Muscle layer of colon (tissue), 2 donors: ENCODE measurements at regions not wholly inside any gene's neighbourhood (a gene's known extent, or its start where the extent isn't known, plus 50 kb on each side); places are given as distances from the start of the nearest gene placed in this dataset.

Source experiments
- H3K27ac ChIP-seq: one replicate; pipeline ENCODE4 v1.7.0; 2013; ENCODE audit warnings: low read depth, mild to moderate bottlenecking, low read length, moderate library complexity
- H3K27me3 ChIP-seq, 2 donors: one replicate each; pipeline ENCODE4 v1.7.0; 2013; ENCODE audit warnings: low read length in 2 of 2, mild to moderate bottlenecking in 2 of 2; ENCODE audit not compliant: insufficient read depth in 2 of 2, control insufficient read depth in 1 of 2
- H3K36me3 ChIP-seq: one replicate; pipeline ENCODE4 v1.7.0; 2013; ENCODE audit warnings: mild to moderate bottlenecking, low read length; ENCODE audit not compliant: insufficient read depth
- H3K4me1 ChIP-seq: one replicate; pipeline ENCODE4 v1.7.0; 2013; ENCODE audit warnings: mild to moderate bottlenecking, low read length; ENCODE audit not compliant: insufficient read depth
- H3K4me3 ChIP-seq, 2 donors: one replicate each; pipeline ENCODE4 v1.7.0; 2013; ENCODE audit warnings: low read length in 2 of 2, low read depth in 1 of 2, mild to moderate bottlenecking in 1 of 2, moderate library complexity in 1 of 2
- H3K9ac ChIP-seq: one replicate; pipeline ENCODE4 v1.7.0; 2013; ENCODE audit warnings: low read length
- H3K9me3 ChIP-seq: one replicate; pipeline ENCODE4 v1.7.0; 2013; ENCODE audit warnings: mild to moderate bottlenecking, low read length
- donor health status: abdominal sarcoma.
- donor health status: Adenocarcinoma of cecum.

GRCh38 chr17:70896843-70897242 is 727.5 kb downstream of the KCNJ2 start:
- no peaks in the 10 kb centered on the region for H3K9me3 ChIP-seq
- H3K4me3 ChIP-seq = no peak overlapping the region
- H3K36me3 ChIP-seq = no peaks in the 10 kb centered on the region
- no peak overlapping the region for H3K27ac ChIP-seq
- H3K4me1 ChIP-seq = no peaks in the 10 kb centered on the region
- no peaks in the 10 kb centered on the region for H3K27me3 ChIP-seq
- no peak overlapping the region for H3K9ac ChIP-seq

- Histone ChIP-seq H3K4me1 (no peaks in the 10 kb centered on the region), H3K27me3 (no peaks in the 10 kb centered on the region), H3K4me3 (no peak overlapping the region), H3K27ac (no peak overlapping the region), H3K36me3 (no peaks in the 10 kb centered on the region), H3K9me3 (no peaks in the 10 kb centered on the region), H3K9ac (no peak overlapping the region)
Observed at GRCh38 chr17:70897446-70897845, 728.1 kb downstream of the KCNJ2 start.

- Histone ChIP-seq H3K27ac (no peak overlapping the region), H3K4me3 (no peak overlapping the region), H3K9me3 (no peaks in the 10 kb centered on the region), H3K9ac (no peak overlapping the region), H3K27me3 (no peaks in the 10 kb centered on the region), H3K4me1 (no peaks in the 10 kb centered on the region), H3K36me3 (no peaks in the 10 kb centered on the region)
Observed at GRCh38 chr17:70901870-70902269, 732.5 kb downstream of the KCNJ2 start.

- Histone ChIP-seq H3K9me3 (no peaks in the 10 kb centered on the region), H3K4me3 (no peak overlapping the region), H3K9ac (no peak overlapping the region), H3K27ac (no peak overlapping the region), H3K27me3 (no peaks in the 10 kb centered on the region), H3K4me1 (no peaks in the 10 kb centered on the region), H3K36me3 (no peaks in the 10 kb centered on the region)
Observed at GRCh38 chr17:70905796-70906195, 736.5 kb downstream of the KCNJ2 start.

- Histone ChIP-seq H3K4me1 (no peaks in the 10 kb centered on the region), H3K27ac (no peak overlapping the region), H3K9me3 (no peaks in the 10 kb centered on the region), H3K36me3 (no peaks in the 10 kb centered on the region), H3K27me3 (no peaks in the 10 kb centered on the region), H3K9ac (no peak overlapping the region), H3K4me3 (no peak overlapping the region)
Observed at GRCh38 chr17:70906808-70907207, 737.5 kb downstream of the KCNJ2 start.

GRCh38 chr17:70912716-70913485 is 743.6 kb downstream of the KCNJ2 start:
- Histone ChIP-seq H3K9me3 (no peaks in the 10 kb centered on the region), H3K27me3 (no peaks in the 10 kb centered on the region), H3K4me3 (no peak overlapping the region), H3K36me3 (no peaks in the 10 kb centered on the region), H3K27ac (no peak overlapping the region), H3K4me1 (no peaks in the 10 kb centered on the region), H3K9ac (no peak overlapping the region)

- no peaks in the 10 kb centered on the region for H3K4me1 ChIP-seq
- no peak overlapping the region for H3K9ac ChIP-seq
- H3K4me3 ChIP-seq = no peak overlapping the region
- H3K27me3 ChIP-seq = no peaks in the 10 kb centered on the region
- no peaks in the 10 kb centered on the region for H3K9me3 ChIP-seq
- no peaks in the 10 kb centered on the region for H3K36me3 ChIP-seq
- H3K27ac ChIP-seq = no peak overlapping the region
Observed at GRCh38 chr17:70916469-70916868, 747.1 kb downstream of the KCNJ2 start.

- Histone ChIP-seq H3K27ac (no peak overlapping the region), H3K27me3 (no peaks in the 10 kb centered on the region), H3K9me3 (no peaks in the 10 kb centered on the region), H3K9ac (no peak overlapping the region), H3K36me3 (no peaks in the 10 kb centered on the region), H3K4me1 (no peaks in the 10 kb centered on the region), H3K4me3 (no peak overlapping the region)
Observed at GRCh38 chr17:70919241-70919640, 749.9 kb downstream of the KCNJ2 start.

GRCh38 chr17:70920416-70920815 is 751.1 kb downstream of the KCNJ2 start:
- no peaks in the 10 kb centered on the region for H3K4me1 ChIP-seq
- H3K27me3 ChIP-seq = no peaks in the 10 kb centered on the region
- H3K9me3 ChIP-seq = no peaks in the 10 kb centered on the region
- H3K36me3 ChIP-seq = no peaks in the 10 kb centered on the region
- no peak overlapping the region for H3K27ac ChIP-seq
- H3K4me3 ChIP-seq = no peak overlapping the region
- no peak overlapping the region for H3K9ac ChIP-seq

- no peak overlapping the region for H3K27ac ChIP-seq
- H3K9ac ChIP-seq = no peak overlapping the region
- no peaks in the 10 kb centered on the region for H3K27me3 ChIP-seq
- no peaks in the 10 kb centered on the region for H3K9me3 ChIP-seq
- no peaks in the 10 kb centered on the region for H3K36me3 ChIP-seq
- no peak overlapping the region for H3K4me3 ChIP-seq
- H3K4me1 ChIP-seq = no peaks in the 10 kb centered on the region
Observed at GRCh38 chr17:70922268-70922667, 752.9 kb downstream of the KCNJ2 start.

GRCh38 chr17:70924776-70925175 is 755.4 kb downstream of the KCNJ2 start:
- Histone ChIP-seq H3K9ac (no peak overlapping the region), H3K27ac (no peak overlapping the region), H3K4me1 (no peaks in the 10 kb centered on the region), H3K36me3 (no peaks in the 10 kb centered on the region), H3K4me3 (no peak overlapping the region), H3K27me3 (no peaks in the 10 kb centered on the region), H3K9me3 (no peaks in the 10 kb centered on the region)

- H3K9ac ChIP-seq = no peak overlapping the region
- H3K4me1 ChIP-seq = no peaks in the 10 kb centered on the region
- no peak overlapping the region for H3K4me3 ChIP-seq
- H3K36me3 ChIP-seq = no peaks in the 10 kb centered on the region
- no peaks in the 10 kb centered on the region for H3K9me3 ChIP-seq
- no peak overlapping the region for H3K27ac ChIP-seq
- H3K27me3 ChIP-seq = no peaks in the 10 kb centered on the region
Observed at GRCh38 chr17:70929226-70929625, 759.9 kb downstream of the KCNJ2 start.
